Activated T-cell treated with anti-CD3 and anti-CD28 coated beads for 24 hours (primary cell): ENCODE measurements at regions not wholly inside any gene's neighbourhood (a gene's known extent, or its start where the extent isn't known, plus 50 kb on each side); places are given as distances from the start of the nearest gene placed in this dataset.
"Not testable (repeated sequence)": the region's sequence is repeated elsewhere in the genome, so short reads cannot be mapped to it uniquely, and the experiment has no call there.

Source experiments
- DNase-seq: peaks from one replicate; pipeline ENCODE4 v3.0.0-alpha.2; 2020; ENCODE audit warnings: low read depth

GRCh38 chr9:87375397-87376073 is 122.1 kb upstream of the DAPK1 start:
- no peak for DNase-seq

- no peak for DNase-seq
Measured at GRCh38 chr9:87378676-87379075, 119.0 kb upstream of the DAPK1 start.

- DNase-seq: no peak
Measured at GRCh38 chr9:87379300-87379699, 118.4 kb upstream of the DAPK1 start.

- no peak for DNase-seq
Measured at GRCh38 chr9:87381050-87381711, 116.5 kb upstream of the DAPK1 start.

- no peak for DNase-seq
Measured at GRCh38 chr9:87381746-87382145, 115.9 kb upstream of the DAPK1 start.

- DNase-seq: no peak
Measured at GRCh38 chr9:87382900-87383299, 114.8 kb upstream of the DAPK1 start.

- DNase-seq: no peak
Measured at GRCh38 chr9:87383344-87384150, 114.1 kb upstream of the DAPK1 start.

- no peak for DNase-seq
Measured at GRCh38 chr9:87386490-87387025, 111.1 kb upstream of the DAPK1 start.

GRCh38 chr9:87387351-87388011 is 110.2 kb upstream of the DAPK1 start:
- DNase-seq: no peak

GRCh38 chr9:87388708-87389107 is 109.0 kb upstream of the DAPK1 start:
- DNase-seq: not testable (repeated sequence)

- no peak for DNase-seq
Measured at GRCh38 chr9:87389936-87390335, 107.7 kb upstream of the DAPK1 start.

- no peak for DNase-seq
Measured at GRCh38 chr9:87390361-87390760, 107.3 kb upstream of the DAPK1 start.

GRCh38 chr9:87392086-87392485 is 105.6 kb upstream of the DAPK1 start:
- no peak for DNase-seq

- DNase-seq: no peak
Measured at GRCh38 chr9:87393706-87394230, 103.9 kb upstream of the DAPK1 start.

- no peak for DNase-seq
Measured at GRCh38 chr9:87395804-87396479, 101.7 kb upstream of the DAPK1 start.

GRCh38 chr9:87401681-87402080 is 96.0 kb upstream of the DAPK1 start:
- DNase-seq: no peak

- no peak for DNase-seq
Measured at GRCh38 chr9:87402537-87402936, 95.1 kb upstream of the DAPK1 start.

GRCh38 chr9:87405677-87406542 is 91.8 kb upstream of the DAPK1 start:
- DNase-seq: no peak

GRCh38 chr9:87406543-87407166 is 91.0 kb upstream of the DAPK1 start:
- DNase-seq: no peak
